GM18499 (cell line): ENCODE measurements at regions not wholly inside any gene's neighbourhood (a gene's known extent, or its start where the extent isn't known, plus 50 kb on each side); places are given as distances from the start of the nearest gene placed in this dataset.

Experiments
- ATAC-seq: cut with Tn5 transposase; IDR thresholded peaks from one replicate; pipeline ENCODE4 v1.9.1; 2021; ENCODE audit warnings: moderate number of reproducible peaks; ENCODE audit not compliant: insufficient read depth, unreplicated experiment

GRCh38 chr3:80275120-80275519 is 507.3 kb upstream of the ROBO1 start:
- ATAC-seq: no peak

GRCh38 chr3:80263260-80263659 is 495.5 kb upstream of the ROBO1 start:
- ATAC-seq: no peak

- ATAC-seq: no peak
Observed at GRCh38 chr3:80261082-80261481, 493.3 kb upstream of the ROBO1 start.

GRCh38 chr3:80259736-80260135 is 491.9 kb upstream of the ROBO1 start:
- ATAC-seq: no peak

DNA sequence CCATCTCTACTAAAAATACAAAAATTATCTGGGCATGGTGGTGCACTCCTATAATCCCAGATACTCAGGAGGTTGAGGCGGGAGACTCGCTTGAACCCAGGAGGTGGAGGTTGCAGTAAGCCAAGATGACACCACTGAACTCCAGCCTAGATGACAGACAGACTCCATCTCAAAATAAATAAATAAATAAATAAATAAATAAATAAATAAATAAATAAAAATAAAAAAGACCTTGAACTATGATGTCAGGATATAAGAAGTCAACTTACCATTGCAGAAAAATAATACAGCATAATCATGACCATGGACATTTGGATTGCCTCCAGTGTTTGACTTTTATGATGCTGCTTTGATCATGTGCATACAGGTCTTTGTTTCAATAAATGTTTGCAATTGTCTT is 484.3 kb upstream of the ROBO1 start:
- ATAC-seq: no peak

DNA sequence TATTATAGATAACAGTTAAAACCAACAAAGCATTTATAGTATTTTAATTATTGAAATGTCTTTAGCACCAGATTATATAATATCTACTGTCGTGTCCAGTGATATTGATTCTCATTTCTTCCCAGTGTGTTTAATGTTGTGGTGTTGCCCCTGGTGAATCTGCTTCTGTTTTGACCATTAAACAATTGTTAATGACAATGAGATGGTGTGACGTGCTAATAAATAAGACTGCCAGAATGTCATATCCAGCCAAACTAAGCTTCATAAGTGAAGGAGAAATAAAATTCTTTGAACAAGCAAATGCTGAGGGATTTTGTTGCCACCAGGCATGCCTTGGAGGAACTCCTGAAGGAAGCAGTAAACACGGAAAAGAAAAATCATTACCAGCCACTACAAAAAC is 480.0 kb upstream of the ROBO1 start:
- ATAC-seq: no peak

GRCh38 chr3:80244390-80244789 is 476.6 kb upstream of the ROBO1 start:
- no peak for ATAC-seq

- no peak for ATAC-seq
Observed at GRCh38 chr3:80241791-80242190, 474.0 kb upstream of the ROBO1 start.

- no peak for ATAC-seq
Observed at GRCh38 chr3:80239301-80239700, 471.5 kb upstream of the ROBO1 start.

- ATAC-seq: no peak
Observed at GRCh38 chr3:80238606-80239005, 470.8 kb upstream of the ROBO1 start.

GRCh38 chr3:80238152-80238551 is 470.4 kb upstream of the ROBO1 start:
- ATAC-seq: no peak

GRCh38 chr3:80234706-80235105 is 466.9 kb upstream of the ROBO1 start:
- no peak for ATAC-seq

- ATAC-seq: no peak
Observed at GRCh38 chr3:80233576-80233975, 465.8 kb upstream of the ROBO1 start.

GRCh38 chr3:80232760-80233159 is 465.0 kb upstream of the ROBO1 start:
- no peak for ATAC-seq

DNA sequence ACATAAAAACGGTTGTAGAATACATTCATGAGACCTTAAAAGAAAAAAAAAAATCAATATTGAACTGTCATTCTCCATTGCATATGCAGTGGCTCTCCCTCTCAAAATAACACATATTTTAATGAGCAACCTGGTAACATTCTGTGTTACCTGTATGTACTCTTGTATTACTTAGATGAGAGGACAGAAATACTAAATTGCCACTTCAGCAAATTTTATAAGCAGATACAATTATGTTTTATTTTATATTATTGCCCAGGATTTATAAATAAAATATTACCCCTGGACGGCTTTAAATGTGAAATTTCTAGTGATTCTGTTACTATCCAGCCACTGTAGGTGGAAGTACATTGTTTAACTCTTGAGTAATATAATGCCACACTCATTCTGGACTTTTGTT is 463.2 kb upstream of the ROBO1 start:
- ATAC-seq: no peak

- ATAC-seq: no peak
Observed at GRCh38 chr3:80227216-80227615, 459.4 kb upstream of the ROBO1 start.

GRCh38 chr3:80215191-80215590 is 447.4 kb upstream of the ROBO1 start:
- ATAC-seq: no peak

- no peak for ATAC-seq
Observed at GRCh38 chr3:80213086-80213485, 445.3 kb upstream of the ROBO1 start.

DNA sequence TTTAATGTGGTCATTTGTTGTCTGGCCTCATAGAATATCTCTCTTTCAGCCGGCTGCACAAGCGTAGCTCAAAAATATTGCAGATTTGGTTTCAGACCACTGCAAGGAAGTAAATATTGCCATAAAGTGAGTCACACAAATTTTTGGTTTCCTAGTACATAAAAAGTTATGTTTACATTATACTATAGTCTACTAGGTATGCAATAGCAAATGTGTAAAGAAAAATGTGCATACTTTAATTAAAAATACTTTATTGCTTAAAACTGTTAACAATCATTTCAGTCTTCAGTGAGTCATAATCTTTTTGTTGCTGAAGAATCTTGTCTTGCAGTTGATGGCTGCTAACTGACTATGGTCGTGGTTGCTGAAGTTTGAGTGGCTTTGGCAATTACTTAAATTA is 425.1 kb upstream of the ROBO1 start:
- no peak for ATAC-seq

DNA sequence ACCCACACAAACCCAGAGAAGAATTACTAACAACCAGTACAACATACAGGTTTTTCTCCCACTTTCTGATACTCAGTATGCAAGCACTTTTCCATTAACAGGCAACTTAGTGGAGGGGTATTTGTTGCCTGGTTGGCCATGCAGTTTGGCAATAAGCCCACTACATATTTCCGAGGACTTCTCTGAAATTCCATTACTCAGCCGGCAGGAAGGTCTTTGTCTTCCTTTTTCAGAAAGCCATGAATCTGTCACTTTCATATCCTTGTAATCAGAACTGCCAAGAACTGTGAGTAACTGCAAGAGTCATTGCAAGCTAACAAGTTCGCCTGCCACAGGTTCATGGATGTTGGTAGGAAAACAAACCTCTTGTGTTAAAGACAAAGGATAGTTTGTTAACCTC is 422.3 kb upstream of the ROBO1 start:
- ATAC-seq: no peak

- no peak for ATAC-seq
Observed at GRCh38 chr3:80187981-80188380, 420.2 kb upstream of the ROBO1 start.

DNA sequence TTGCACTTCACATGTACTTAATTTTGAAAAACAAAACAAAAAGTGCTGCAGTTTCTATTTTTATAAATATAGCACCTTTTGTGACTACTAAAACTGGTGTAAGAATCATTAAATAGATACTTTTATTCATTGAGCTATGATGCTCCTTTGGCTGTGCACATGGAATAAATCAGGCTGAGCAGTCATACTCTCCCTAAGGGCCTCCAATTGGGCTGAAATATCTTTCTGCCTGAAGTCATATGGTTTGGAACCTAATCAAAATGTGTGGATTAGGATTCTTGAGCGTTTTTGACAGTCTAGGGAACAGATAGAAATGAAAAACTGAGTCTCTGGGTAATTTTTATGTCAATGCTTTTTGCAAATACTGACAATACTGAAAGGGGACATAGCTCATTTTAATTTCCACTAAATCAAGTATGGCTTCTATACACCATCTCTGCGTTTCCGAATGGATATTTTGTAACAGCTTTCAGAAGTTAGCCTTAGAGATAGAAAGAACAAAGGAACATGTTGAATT is 392.2 kb upstream of the ROBO1 start:
- no peak for ATAC-seq

DNA sequence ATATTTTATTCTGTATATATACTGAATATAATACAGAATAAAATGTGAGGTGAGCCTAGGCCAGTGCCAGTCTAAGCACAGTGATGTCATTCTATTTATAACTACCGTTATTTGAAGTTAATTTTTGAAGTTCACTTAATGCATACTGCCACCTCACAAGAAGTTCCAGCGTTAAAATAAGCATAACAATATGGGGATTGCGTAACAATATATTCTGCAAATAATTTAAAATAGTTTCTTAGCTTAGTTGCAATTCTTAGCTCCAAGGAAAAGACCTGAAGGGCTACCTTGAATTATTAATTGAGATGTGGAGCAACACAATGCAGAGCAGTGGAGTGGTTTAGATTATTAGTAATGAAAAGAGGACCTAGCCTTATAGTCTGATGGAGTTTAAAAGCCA is 390.5 kb upstream of the ROBO1 start:
- ATAC-seq: no peak
